Adrenal gland (tissue), 9 donors: ENCODE measurements at regions not wholly inside any gene's neighbourhood (a gene's known extent, or its start where the extent isn't known, plus 50 kb on each side); places are given as distances from the start of the nearest gene placed in this dataset.
A peak's percentile ranks its signal among the peaks of the same experiment; 100 is the strongest.

Experiments used
- DNase-seq, 7 donors: peaks; one replicate each; pipeline ENCODE4 v3.0.0-alpha.2; 2019 to 2020
- H3K27ac ChIP-seq, 5 donors: fragments of 200-600 bp; sonication (generic) in 4 of 5; 1 replicate in 3 of 5; 2 replicates in 2 of 5; pipeline versions ENCODE4 v1.5.1 to v1.8.0; 2016 to 2020; ENCODE audit warnings: mild to moderate bottlenecking in 1 of 5
- H3K27me3 ChIP-seq: fragments of 200-600 bp; 2 replicates; pipeline ENCODE4 v1.8.0; 2021
- H3K36me3 ChIP-seq, 2 donors: fragments of 200-600 bp; replicated peaks in 1 of 2; 1 replicate in 1 of 2; 2 replicates in 1 of 2; pipeline versions ENCODE4 v1.5.1 to v1.8.0; 2018 to 2022
- H3K4me1 ChIP-seq, 2 donors: fragments of 200-600 bp; replicated peaks in 1 of 2; 1 replicate in 1 of 2; 2 replicates in 1 of 2; pipeline versions ENCODE4 v1.5.1 to v1.8.0; 2018 to 2021
- H3K4me3 ChIP-seq, 4 donors: fragments of 200-600 bp; sonication (generic) in 3 of 4; one replicate each; pipeline ENCODE4 v1.5.1; 2016 to 2018
- H3K9me3 ChIP-seq, 3 donors: fragments of 200-600 bp; sonication (generic) in 1 of 3; replicated peaks in 1 of 3; 1 replicate in 2 of 3; 2 replicates in 1 of 3; pipeline versions ENCODE4 v1.5.1 to v1.8.0; 2016 to 2021
- POLR2A ChIP-seq, 2 donors: fragments of 450-650 bp; IDR thresholded peaks; one replicate each; pipeline ENCODE4 v1.6.1; 2017; ENCODE audit warnings: antibody characterized with exemption in 2 of 2, mild to moderate bottlenecking in 2 of 2, moderate library complexity in 1 of 2
- WGBS, 4 donors: extraction: QIAGEN DNeasy Blood & Tissue Kit in 2 of 4; methylation state at CpG; one replicate each; pipeline versions ENCODE4 v1.1.5 to v1.1.7; 2013 to 2017; 5-methylcytosine and 5-hydroxymethylcytosine counted together
- intact Hi-C, 2 donors: fragments of 100-400 bp; cut with DNase I; formaldehyde crosslinking; loops; one replicate each; pipeline versions ENCODE4 v1.14.1 to v1.15.0; 2022 to 2023
- TF ChIP-seq, protein P1 (sequence below), 6 experiments: fragments of 450-650 bp in 4 of 6; fragments of 200-600 bp in 2 of 6; sonication (generic) in 1 of 6; IDR thresholded peaks; 1 replicate in 5 of 6; 2 replicates in 1 of 6; pipeline versions ENCODE4 v1.5.1 to v1.8.0; 2016 to 2021; ENCODE audit warnings: antibody characterized with exemption in 6 of 6, mild to moderate bottlenecking in 2 of 6, moderate library complexity in 1 of 6
- donor health status: healthy with polysubstance abuse.
- donor health status: Bipolar disorder and iron deficiency.
- donor health status: DM: yes; HTN: yes; CAD: no.
- donor health status: DM: no; HTN: no; CAD: no.
- donor health status: DM: no; HTN: no; CAD: no.

DNA sequence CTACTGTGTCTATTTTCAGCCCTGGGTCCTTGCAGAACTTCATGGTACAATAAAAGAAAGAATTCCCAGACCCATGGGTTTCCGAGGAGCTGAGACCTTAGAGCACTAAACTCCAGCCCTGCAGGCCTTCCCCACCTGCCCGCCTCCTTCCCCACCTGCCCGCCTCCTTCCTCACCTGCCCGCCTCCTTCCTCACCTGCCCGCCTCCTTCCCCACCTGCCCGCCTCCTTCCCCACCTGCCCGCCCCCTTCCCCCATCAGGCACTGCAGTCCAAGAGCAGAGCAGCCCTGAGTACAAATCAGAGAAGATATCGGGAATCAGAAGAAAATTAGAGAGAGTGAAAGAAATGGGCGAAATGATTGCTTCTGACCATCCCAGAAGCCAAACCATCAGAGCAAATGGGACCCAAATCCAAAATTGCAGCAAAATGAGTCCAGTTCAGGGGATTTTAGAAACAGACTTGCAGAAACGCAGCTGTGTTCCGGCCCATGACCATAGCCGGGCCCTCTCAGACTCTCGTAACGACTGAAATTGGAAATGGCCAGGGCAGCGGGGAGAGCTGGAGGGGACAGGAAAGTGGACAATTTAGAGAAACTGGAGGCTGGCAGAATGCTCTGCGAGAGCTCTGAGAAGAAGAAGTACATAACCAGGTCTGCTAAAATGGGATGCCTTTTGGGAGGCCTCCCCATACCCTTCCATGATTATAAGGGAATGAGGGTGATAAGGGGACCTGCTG lies 568.4 kb downstream of the TCERG1L start:
- Histone ChIP-seq H3K36me3 (no peaks in the 10 kb centered on the region), H3K27me3 (no peaks in the 10 kb centered on the region), H3K4me3 (no peak overlapping the region), H3K27ac (no peak overlapping the region), H3K9me3 (no peaks in the 10 kb centered on the region), H3K4me1 (no peaks in the 10 kb centered on the region)
- intact Hi-C loops: no loop called here
- TF ChIP-seq, protein P1, sequence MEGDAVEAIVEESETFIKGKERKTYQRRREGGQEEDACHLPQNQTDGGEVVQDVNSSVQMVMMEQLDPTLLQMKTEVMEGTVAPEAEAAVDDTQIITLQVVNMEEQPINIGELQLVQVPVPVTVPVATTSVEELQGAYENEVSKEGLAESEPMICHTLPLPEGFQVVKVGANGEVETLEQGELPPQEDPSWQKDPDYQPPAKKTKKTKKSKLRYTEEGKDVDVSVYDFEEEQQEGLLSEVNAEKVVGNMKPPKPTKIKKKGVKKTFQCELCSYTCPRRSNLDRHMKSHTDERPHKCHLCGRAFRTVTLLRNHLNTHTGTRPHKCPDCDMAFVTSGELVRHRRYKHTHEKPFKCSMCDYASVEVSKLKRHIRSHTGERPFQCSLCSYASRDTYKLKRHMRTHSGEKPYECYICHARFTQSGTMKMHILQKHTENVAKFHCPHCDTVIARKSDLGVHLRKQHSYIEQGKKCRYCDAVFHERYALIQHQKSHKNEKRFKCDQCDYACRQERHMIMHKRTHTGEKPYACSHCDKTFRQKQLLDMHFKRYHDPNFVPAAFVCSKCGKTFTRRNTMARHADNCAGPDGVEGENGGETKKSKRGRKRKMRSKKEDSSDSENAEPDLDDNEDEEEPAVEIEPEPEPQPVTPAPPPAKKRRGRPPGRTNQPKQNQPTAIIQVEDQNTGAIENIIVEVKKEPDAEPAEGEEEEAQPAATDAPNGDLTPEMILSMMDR (IDR thresholded peaks at IDR 0.05): no peak
- no peak for TF ChIP-seq POLR2A (IDR thresholded peaks at IDR 0.05)
- no peak for DNase-seq
- 76 to 86% (median 83%) methylated on average over 16 of the region's 16 CpGs for WGBS, 4 donors

DNA sequence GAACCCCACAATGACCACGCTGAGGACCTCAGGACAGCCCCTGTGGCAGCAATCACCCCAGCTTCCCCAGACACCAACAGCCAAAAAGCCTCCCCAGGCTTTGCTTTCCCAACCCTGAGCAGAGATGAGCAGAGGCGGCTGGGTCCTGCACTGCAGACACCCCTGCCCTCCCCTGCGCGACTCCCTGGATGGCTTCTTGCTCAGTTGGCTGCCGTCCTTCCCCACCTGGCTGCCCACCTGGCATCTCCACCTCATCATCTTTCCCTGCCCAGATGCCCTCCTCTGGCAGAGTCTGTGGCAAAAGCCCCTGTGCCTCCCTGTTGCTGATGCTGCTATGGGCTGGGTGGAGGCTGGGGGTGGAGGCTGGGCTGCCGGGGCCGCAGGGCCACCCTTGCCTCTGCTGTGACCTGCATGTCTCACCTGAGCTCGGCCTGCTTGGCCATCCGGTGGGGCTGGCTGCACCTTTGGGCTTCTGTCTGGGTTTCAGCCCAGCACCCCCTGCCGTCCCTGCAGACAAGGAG lies 567.7 kb downstream of the TCERG1L start:
- Histone ChIP-seq H3K27ac (no peak overlapping the region), H3K27me3 (no peaks in the 10 kb centered on the region), H3K9me3 (no peaks in the 10 kb centered on the region), H3K36me3 (no peaks in the 10 kb centered on the region), H3K4me3 (no peak overlapping the region), H3K4me1 (no peaks in the 10 kb centered on the region)
- intact Hi-C loops: no loop called here
- DNase-seq: no peak
- TF ChIP-seq, protein P1 (IDR thresholded peaks at IDR 0.05): no peak
- no peak for TF ChIP-seq POLR2A (IDR thresholded peaks at IDR 0.05)
- 80 to 88% (median 84%) methylated on average over 8 to 10 of the region's 10 CpGs for WGBS, 4 donors

DNA sequence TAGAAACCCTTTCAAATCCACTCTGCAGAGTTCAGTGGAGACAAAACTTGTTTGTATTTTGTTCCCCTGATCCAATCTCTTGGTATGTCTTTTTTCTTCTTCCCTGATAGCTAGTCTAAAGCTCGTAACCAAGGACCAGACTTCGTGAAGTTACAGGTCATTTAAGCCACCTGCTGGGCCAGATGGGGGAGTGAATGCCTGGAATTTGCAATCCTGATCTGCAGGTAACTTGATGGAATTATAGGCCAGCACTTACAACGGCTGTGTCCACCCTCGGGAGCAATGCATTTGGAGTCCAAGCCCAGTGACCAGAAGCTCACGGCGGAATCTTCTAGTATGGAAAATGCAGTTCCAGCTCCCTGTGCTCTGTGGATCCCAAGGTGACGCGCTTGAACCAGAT lies 566.9 kb downstream of the TCERG1L start:
- H3K36me3 ChIP-seq: no peaks in the 10 kb centered on the region
- TF ChIP-seq POLR2A (IDR thresholded peaks at IDR 0.05): no peak
- TF ChIP-seq, protein P1 (IDR thresholded peaks at IDR 0.05): no peak
- WGBS, 4 donors: 59 to 69% (median 66%) methylated on average over 6 to 8 of the region's 8 CpGs
- H3K4me1 ChIP-seq: no peaks in the 10 kb centered on the region
- no peak overlapping the region for H3K4me3 ChIP-seq
- H3K27ac ChIP-seq: no peak overlapping the region
- no peak for DNase-seq
- H3K27me3 ChIP-seq: no peaks in the 10 kb centered on the region
- H3K9me3 ChIP-seq: no peaks in the 10 kb centered on the region
- intact Hi-C loops: no loop called here

DNA sequence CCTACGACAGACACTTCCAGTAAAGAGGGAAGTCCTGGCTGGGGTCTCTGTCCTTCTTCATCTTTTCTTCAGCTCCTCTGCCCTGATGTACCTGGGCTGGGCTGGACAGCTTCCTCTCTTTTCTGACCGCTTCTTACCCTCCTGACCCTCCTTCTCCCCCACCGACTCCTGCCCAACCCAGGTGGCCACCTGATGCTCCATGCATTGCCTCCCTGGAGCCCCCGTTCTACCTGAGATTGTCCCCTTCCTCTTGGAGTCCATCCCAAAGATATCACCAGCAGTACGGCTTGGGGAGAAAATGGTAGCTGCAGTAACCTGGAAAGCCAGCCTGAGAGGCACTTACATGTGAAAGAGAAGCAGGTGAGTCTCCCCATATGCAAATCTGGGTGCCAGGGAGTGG lies 566.3 kb downstream of the TCERG1L start:
- intact Hi-C loops: no loop called here
- Histone ChIP-seq H3K36me3 (no peaks in the 10 kb centered on the region), H3K4me1 (no peaks in the 10 kb centered on the region), H3K27me3 (no peaks in the 10 kb centered on the region), H3K4me3 (no peak overlapping the region), H3K27ac (no peak overlapping the region), H3K9me3 (no peaks in the 10 kb centered on the region)
- 53 to 66% (median 58%) methylated on average over 5 of the region's 5 CpGs for WGBS, 4 donors
- no peak for TF ChIP-seq POLR2A (IDR thresholded peaks at IDR 0.05)
- TF ChIP-seq, protein P1 (IDR thresholded peaks at IDR 0.05): no peak
- peak in 1 of 7 donors; percentile 1 for DNase-seq
